PC-3 (cell line): ENCODE measurements at regions not wholly inside any gene's neighbourhood (a gene's known extent, or its start where the extent isn't known, plus 50 kb on each side); places are given as distances from the start of the nearest gene placed in this dataset.

Experiments used
- EZH2 ChIP-seq: fragments of 300-600 bp; sonication (generic); IDR thresholded peaks from one replicate; pipeline ENCODE4 v1.6.1; 2017; ENCODE audit warnings: antibody characterized with exemption, mild to moderate bottlenecking, low read length; ENCODE audit not compliant: unreplicated experiment
- EZH2phosphoT487 ChIP-seq: fragments of 300-600 bp; sonication (generic); IDR thresholded peaks from 2 replicates; pipeline ENCODE4 v1.6.1; 2018; ENCODE audit warnings: mild to moderate bottlenecking, antibody characterized with exemption, low read length, borderline replicate concordance

- TF ChIP-seq EZH2: no peak
- TF ChIP-seq EZH2phosphoT487: no peak
Observed at GRCh38 chr5:62948301-62948700, 369.7 kb downstream of the LRRC70 start.
